B cell (primary cell): ENCODE measurements at regions not wholly inside any gene's neighbourhood (a gene's known extent, or its start where the extent isn't known, plus 50 kb on each side); places are given as distances from the start of the nearest gene placed in this dataset.

Source experiments
- ATAC-seq: fragments of 200-7000 bp; cut with Tn5 transposase; one replicate; pipeline ENCODE4 v1.10.0; 2021; ENCODE audit warnings: low read depth, mild to moderate bottlenecking, moderate number of reproducible peaks, moderate library complexity
- CTCF ChIA-PET: fragments of 350-600 bp; sonication (Branson Sonifier 250); formaldehyde crosslinking; loops from one replicate; lab custom pipeline; 2021; ENCODE audit warnings: antibody characterized with exemption, inconsistent platforms; lab: Charles Lee
- POLR2A ChIA-PET: fragments of 350-600 bp; sonication (Branson Sonifier 250); formaldehyde crosslinking; loops from one replicate; lab custom pipeline; 2021; ENCODE audit warnings: antibody characterized with exemption; lab: Charles Lee
- DNase-seq: peaks from one replicate; pipeline ENCODE4 v3.0.0; 2013
- H2AFZ ChIP-seq: 2 replicates; pipeline ENCODE4 v1.6.1; 2012; ENCODE audit warnings: mild to moderate bottlenecking, low read depth, low read length; ENCODE audit not compliant: insufficient read depth, poor library complexity, severe bottlenecking
- H3K27ac ChIP-seq, 2 donors: 1 replicate in 1 of 2; 2 replicates in 1 of 2; pipeline ENCODE4 v1.5.1; 2012 to 2013; ENCODE audit warnings: low read length in 2 of 2, mild to moderate bottlenecking in 2 of 2, moderate library complexity in 1 of 2
- H3K27me3 ChIP-seq, 4 experiments: fragments of 200-600 bp in 1 of 4; sonication (generic) in 1 of 4; replicated peaks in 1 of 4; 1 replicate in 2 of 4; 2 replicates in 2 of 4; pipeline versions ENCODE4 v1.6.1 to v1.7.0; 2013 to 2016; ENCODE audit warnings: low read length in 3 of 4, mild to moderate bottlenecking in 2 of 4, mixed read lengths in 1 of 4, moderate library complexity in 1 of 4; ENCODE audit not compliant: insufficient read depth in 4 of 4, control insufficient read depth in 3 of 4; ENCODE audit errors: control extremely low read depth in 1 of 4
- H3K36me3 ChIP-seq, 2 experiments: replicated peaks in 1 of 2; 1 replicate in 1 of 2; 2 replicates in 1 of 2; pipeline versions ENCODE4 v1.6.1 to v1.7.1; 2013; ENCODE audit warnings: low read length in 1 of 2; ENCODE audit not compliant: insufficient read depth in 2 of 2, control insufficient read depth in 1 of 2; ENCODE audit errors: control extremely low read depth in 1 of 2, extremely low read depth in 1 of 2
- H3K4me1 ChIP-seq, 2 donors: fragments of 200-600 bp in 1 of 2; sonication (generic) in 1 of 2; 1 replicate in 1 of 2; 2 replicates in 1 of 2; pipeline versions ENCODE4 v1.5.1 to v1.6.1; 2013 to 2017; ENCODE audit warnings: low read length in 2 of 2; ENCODE audit not compliant: control insufficient read depth in 2 of 2, insufficient read depth in 2 of 2
- H3K4me2 ChIP-seq: replicated peaks from 2 replicates; pipeline ENCODE3; 2012; ENCODE audit warnings: mild to moderate bottlenecking, low read depth, low read length; ENCODE audit not compliant: poor library complexity, severe bottlenecking
- H3K4me3 ChIP-seq, 5 experiments: fragments of 200-600 bp in 1 of 5; sonication (generic) in 1 of 5; 1 replicate in 3 of 5; 2 replicates in 2 of 5; pipeline versions ENCODE4 v1.5.1 to v1.7.0; 2011 to 2016; ENCODE audit warnings: low read length in 4 of 5, mild to moderate bottlenecking in 4 of 5, low read depth in 2 of 5, control low read depth in 1 of 5, moderate library complexity in 1 of 5; ENCODE audit not compliant: insufficient read depth in 1 of 5; ENCODE audit errors: control extremely low read depth in 1 of 5, extremely low read depth in 1 of 5
- H3K79me2 ChIP-seq: fragments of 200-600 bp; sonication (generic); one replicate; pipeline ENCODE4 v1.6.0; 2016; ENCODE audit warnings: low read length; ENCODE audit not compliant: control insufficient read depth, insufficient read depth
- H3K9ac ChIP-seq: fragments of 200-600 bp; sonication (generic); 2 replicates; pipeline ENCODE4 v1.6.1; 2017; ENCODE audit warnings: mild to moderate bottlenecking, low read length, moderate library complexity
- H3K9me3 ChIP-seq, 3 donors: one replicate each; pipeline versions ENCODE4 v1.6.1 to v1.7.1; 2013; ENCODE audit warnings: low read length in 2 of 3; ENCODE audit not compliant: control insufficient read depth in 2 of 3, insufficient read depth in 1 of 3; ENCODE audit errors: control extremely low read depth in 1 of 3
- H4K20me1 ChIP-seq: 2 replicates; pipeline ENCODE4 v1.6.0; 2012; ENCODE audit warnings: mild to moderate bottlenecking, low read length; ENCODE audit not compliant: insufficient read depth, control insufficient read depth, poor library complexity, severe bottlenecking
- H3K27ac Mint-ChIP-seq: one replicate; pipeline ENCODE4 v1.8.0; 2021; ENCODE audit warnings: mixed read lengths
- H3K27me3 Mint-ChIP-seq: one replicate; pipeline ENCODE4 v1.8.0; 2021; ENCODE audit warnings: mixed read lengths
- H3K4me1 Mint-ChIP-seq: one replicate; pipeline ENCODE4 v1.8.0; 2021; ENCODE audit warnings: mixed read lengths
- H3K4me3 Mint-ChIP-seq: one replicate; pipeline ENCODE4 v1.8.0; 2021; ENCODE audit warnings: mixed read lengths
- H3K9me3 Mint-ChIP-seq: one replicate; pipeline ENCODE4 v1.8.0; 2022; ENCODE audit warnings: mixed read lengths; ENCODE audit not compliant: insufficient read depth
- EZH2 ChIP-seq: IDR thresholded peaks from 2 replicates; pipeline ENCODE4 v1.6.1; 2012; ENCODE audit warnings: borderline replicate concordance, low read depth, mild to moderate bottlenecking, moderate library complexity, low read length; ENCODE audit not compliant: insufficient read depth, poor library complexity, severe bottlenecking
- WGBS: methylation state at CpG from one replicate; pipeline ENCODE4 v1.1.5; 2013; ENCODE audit warnings: missing lambda C conversion rate; ENCODE audit not compliant: insufficient coverage; 5-methylcytosine and 5-hydroxymethylcytosine counted together
- intact Hi-C: fragments of 100-400 bp; cut with micrococcal nuclease; formaldehyde crosslinking; loops from one replicate; pipeline ENCODE4 v1.10.0; 2022
- TF ChIP-seq, protein P1 (sequence below): fragments of 200-600 bp; IDR thresholded peaks from one replicate; pipeline ENCODE4 v1.8.0; 2022; ENCODE audit warnings: antibody characterized with exemption, mild to moderate bottlenecking

DNA sequence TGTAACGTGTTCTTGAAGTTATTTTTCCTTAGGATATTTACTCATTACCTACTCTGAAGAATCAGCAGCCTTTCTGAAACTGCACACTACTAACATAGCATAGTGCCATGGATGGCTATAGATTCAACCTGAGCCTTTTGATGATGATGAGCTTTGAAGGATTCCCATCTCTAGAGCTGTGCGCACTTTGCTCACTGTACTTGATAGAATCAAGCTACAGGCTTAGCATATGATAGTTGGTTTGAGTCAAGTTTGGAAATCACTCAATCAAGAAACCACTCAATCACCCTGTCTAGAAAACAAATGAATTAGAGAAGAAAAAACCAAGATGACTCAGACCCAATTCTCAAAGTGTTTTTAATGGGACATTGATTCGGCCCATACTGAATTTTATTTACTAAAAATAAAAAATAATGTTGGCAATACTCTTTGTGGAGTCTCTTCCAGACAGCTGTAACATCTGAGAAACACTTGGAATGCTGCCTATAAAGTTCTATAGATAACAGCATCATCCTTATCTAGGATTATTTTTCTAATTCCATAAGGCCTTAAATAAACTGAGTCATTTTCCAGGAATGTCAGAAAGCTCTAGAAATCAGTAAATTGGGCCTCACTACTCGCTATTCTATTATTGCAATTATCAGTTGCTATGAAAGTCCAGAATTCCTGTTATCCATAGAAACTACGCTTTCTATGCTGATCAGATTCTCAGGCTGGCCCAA is 259.0 kb upstream of the ERBB4 start:
- POLR2A ChIA-PET = no interaction called here
- no peaks in the 10 kb centered on the region for H3K4me1 ChIP-seq
- no peaks in the 10 kb centered on the region for H3K9me3 ChIP-seq
- TF ChIP-seq, protein P1, sequence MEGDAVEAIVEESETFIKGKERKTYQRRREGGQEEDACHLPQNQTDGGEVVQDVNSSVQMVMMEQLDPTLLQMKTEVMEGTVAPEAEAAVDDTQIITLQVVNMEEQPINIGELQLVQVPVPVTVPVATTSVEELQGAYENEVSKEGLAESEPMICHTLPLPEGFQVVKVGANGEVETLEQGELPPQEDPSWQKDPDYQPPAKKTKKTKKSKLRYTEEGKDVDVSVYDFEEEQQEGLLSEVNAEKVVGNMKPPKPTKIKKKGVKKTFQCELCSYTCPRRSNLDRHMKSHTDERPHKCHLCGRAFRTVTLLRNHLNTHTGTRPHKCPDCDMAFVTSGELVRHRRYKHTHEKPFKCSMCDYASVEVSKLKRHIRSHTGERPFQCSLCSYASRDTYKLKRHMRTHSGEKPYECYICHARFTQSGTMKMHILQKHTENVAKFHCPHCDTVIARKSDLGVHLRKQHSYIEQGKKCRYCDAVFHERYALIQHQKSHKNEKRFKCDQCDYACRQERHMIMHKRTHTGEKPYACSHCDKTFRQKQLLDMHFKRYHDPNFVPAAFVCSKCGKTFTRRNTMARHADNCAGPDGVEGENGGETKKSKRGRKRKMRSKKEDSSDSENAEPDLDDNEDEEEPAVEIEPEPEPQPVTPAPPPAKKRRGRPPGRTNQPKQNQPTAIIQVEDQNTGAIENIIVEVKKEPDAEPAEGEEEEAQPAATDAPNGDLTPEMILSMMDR = no peak
- no peak for TF ChIP-seq EZH2
- H3K4me2 ChIP-seq = no peak overlapping the region
- DNase-seq (no peak), ATAC-seq (no peak)
- H3K4me1 Mint-ChIP-seq = no peaks in the 10 kb centered on the region
- CTCF ChIA-PET = no interaction called here
- H4K20me1 ChIP-seq = no peaks in the 10 kb centered on the region
- no peaks in the 10 kb centered on the region for H3K27me3 ChIP-seq
- H3K27ac Mint-ChIP-seq = no peak overlapping the region
- H3K9me3 Mint-ChIP-seq = no peaks in the 10 kb centered on the region
- no peak overlapping the region for H3K9ac ChIP-seq
- H3K4me3 ChIP-seq = no peak overlapping the region
- peaks cover 3% of the 10 kb centered on the region for H3K27me3 Mint-ChIP-seq
- no peaks in the 10 kb centered on the region for H3K36me3 ChIP-seq
- H3K27ac ChIP-seq = no peak overlapping the region
- no peaks in the 10 kb centered on the region for H3K79me2 ChIP-seq
- H3K4me3 Mint-ChIP-seq = no peak overlapping the region
- 100% methylated on average over 2 of the region's 5 CpGs for WGBS
- no peak overlapping the region for H2AFZ ChIP-seq
- intact Hi-C loops = no loop called here

DNA sequence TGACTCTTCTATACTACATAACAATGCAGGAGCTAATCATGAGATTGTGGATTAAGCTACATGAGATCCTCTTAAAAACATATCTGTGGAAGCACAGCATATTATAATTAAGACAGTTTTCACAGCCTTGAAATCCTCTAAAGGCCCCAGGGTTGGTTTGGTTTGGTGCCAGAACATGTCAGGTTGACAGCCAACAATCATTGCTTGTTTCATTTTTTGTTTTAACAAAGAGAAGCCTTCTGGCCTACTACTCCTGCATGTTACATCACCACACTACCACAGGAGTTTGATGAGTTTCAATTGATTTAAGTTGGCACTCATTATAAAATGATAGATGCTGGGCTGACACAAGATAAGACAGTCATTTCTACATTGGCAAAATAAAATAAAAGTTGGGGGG is 255.9 kb upstream of the ERBB4 start:
- H3K4me1 ChIP-seq = no peaks in the 10 kb centered on the region
- no peak overlapping the region for H3K4me3 ChIP-seq
- Mint-ChIP-seq H3K27me3 (no peaks in the 10 kb centered on the region), H3K4me3 (no peak overlapping the region), H3K9me3 (no peaks in the 10 kb centered on the region), H3K4me1 (no peaks in the 10 kb centered on the region), H3K27ac (no peak overlapping the region)
- H3K27me3 ChIP-seq = no peaks in the 10 kb centered on the region
- POLR2A ChIA-PET = no interaction called here
- DNase-seq (no peak), ATAC-seq (no peak)
- CTCF ChIA-PET = no interaction called here
- H3K27ac ChIP-seq = no peak overlapping the region
- no peaks in the 10 kb centered on the region for H3K36me3 ChIP-seq
- no peak overlapping the region for H3K4me2 ChIP-seq
- H2AFZ ChIP-seq = no peak overlapping the region
- H3K9ac ChIP-seq = no peak overlapping the region
- intact Hi-C loops = no loop called here
- no peaks in the 10 kb centered on the region for H4K20me1 ChIP-seq
- no peaks in the 10 kb centered on the region for H3K9me3 ChIP-seq
- TF ChIP-seq, protein P1 = no peak
- TF ChIP-seq EZH2 = no peak
- no peaks in the 10 kb centered on the region for H3K79me2 ChIP-seq
